ENCODE measurements at regions not wholly inside any gene's neighbourhood (a gene's known extent, or its start where the extent isn't known, plus 50 kb on each side); places are given as distances from the start of the nearest gene placed in this dataset.

DNA sequence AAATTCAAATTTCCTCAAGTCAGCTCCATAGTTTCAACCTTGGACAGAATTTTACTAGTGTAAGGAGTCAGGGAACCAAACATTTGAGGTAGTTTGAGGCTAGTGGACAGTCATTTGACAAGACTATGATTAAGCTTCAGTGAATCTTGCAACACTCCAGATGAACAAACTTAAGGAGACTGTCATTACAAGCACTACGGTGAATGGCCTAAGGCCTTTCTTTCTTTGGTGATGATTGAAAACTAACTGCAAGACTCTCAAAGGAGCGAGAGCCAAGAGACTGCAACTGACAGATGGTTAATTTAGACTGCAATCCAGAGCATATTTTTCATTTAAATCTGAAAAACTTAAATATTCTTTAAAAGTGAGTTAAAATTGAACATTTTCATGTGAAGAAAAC lies 272.3 kb upstream of the NECTIN3 start:
- 100% methylated on average over 2 of the region's 2 CpGs for WGBS (ENCODE audit: insufficient coverage)
- H3K4me1 ChIP-seq (ENCODE audit: control extremely low read depth in 1 of 4, control insufficient read depth in 4 of 4, insufficient read depth in 4 of 4, low read length in 3 of 4): no peaks in the 10 kb centered on the region
- no peak for DNase-seq
- H3K27ac ChIP-seq (ENCODE audit: insufficient read depth in 1 of 2, low read depth in 1 of 2, low read length in 2 of 2, poor library complexity in 1 of 2, severe bottlenecking in 2 of 2): no peak overlapping the region
- no peak overlapping the region for H3K4me3 ChIP-seq (ENCODE audit: control insufficient read depth in 1 of 7, extremely low read depth in 1 of 7, insufficient read depth in 4 of 7, low read depth in 2 of 7, low read length in 6 of 7)
- ChIA-PET CTCF (no interaction called here), POLR2A (no interaction called here)
- no peaks in the 10 kb centered on the region for H3K27me3 ChIP-seq (replicated peaks in 2 of 5; ENCODE audit: control insufficient read depth in 4 of 5, insufficient read depth in 5 of 5, low read length in 4 of 5)
- H3K36me3 ChIP-seq (ENCODE audit: control insufficient read depth in 4 of 4, insufficient read depth in 4 of 4, low read length in 3 of 4): no peaks in the 10 kb centered on the region
- H3K9me3 ChIP-seq (ENCODE audit: control extremely low read depth in 1 of 5, control insufficient read depth in 4 of 5, insufficient read depth in 2 of 5, low read depth in 1 of 5, low read length in 4 of 5): no peaks in the 10 kb centered on the region

DNA sequence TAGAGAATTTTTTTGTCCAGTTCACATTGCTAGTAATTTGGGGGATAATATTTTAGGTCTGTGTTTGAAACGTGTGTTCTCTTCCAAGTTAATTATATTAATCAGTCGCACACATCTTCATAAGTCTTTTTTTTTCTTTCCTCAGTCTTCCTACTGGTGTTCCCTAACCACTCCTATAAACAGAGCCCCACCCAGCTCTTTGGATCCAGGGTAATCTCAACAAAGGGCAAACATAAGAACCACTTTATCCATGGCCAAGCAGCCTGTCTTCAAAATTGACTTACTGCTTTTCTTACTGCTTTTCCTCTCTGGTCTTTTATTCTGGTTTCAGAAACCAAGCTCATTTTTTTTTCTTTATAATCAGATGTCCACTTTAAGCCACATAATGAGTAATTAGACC lies 266.8 kb upstream of the NECTIN3 start:
- no peak for DNase-seq
- WGBS (ENCODE audit: insufficient coverage): 100% methylated on average over 1 of the region's 2 CpGs
- Histone ChIP-seq H3K9me3 (ENCODE audit: control extremely low read depth in 1 of 5, control insufficient read depth in 4 of 5, insufficient read depth in 2 of 5, low read depth in 1 of 5, low read length in 4 of 5) (no peaks in the 10 kb centered on the region), H3K4me3 (ENCODE audit: control insufficient read depth in 1 of 7, extremely low read depth in 1 of 7, insufficient read depth in 4 of 7, low read depth in 2 of 7, low read length in 6 of 7) (no peak overlapping the region), H3K4me1 (ENCODE audit: control extremely low read depth in 1 of 4, control insufficient read depth in 4 of 4, insufficient read depth in 4 of 4, low read length in 3 of 4) (no peaks in the 10 kb centered on the region), H3K27me3 (replicated peaks in 2 of 5; ENCODE audit: control insufficient read depth in 4 of 5, insufficient read depth in 5 of 5, low read length in 4 of 5) (no peaks in the 10 kb centered on the region), H3K36me3 (ENCODE audit: control insufficient read depth in 4 of 4, insufficient read depth in 4 of 4, low read length in 3 of 4) (no peaks in the 10 kb centered on the region), H3K27ac (ENCODE audit: insufficient read depth in 1 of 2, low read depth in 1 of 2, low read length in 2 of 2, poor library complexity in 1 of 2, severe bottlenecking in 2 of 2) (no peak overlapping the region)
- ChIA-PET POLR2A (no interaction called here), CTCF (interaction anchor here (1.3 kb wide), 1 partner anchor 10 kb away, joined by 3 read pairs; no protein-coding TSS in a partner anchor)

DNA sequence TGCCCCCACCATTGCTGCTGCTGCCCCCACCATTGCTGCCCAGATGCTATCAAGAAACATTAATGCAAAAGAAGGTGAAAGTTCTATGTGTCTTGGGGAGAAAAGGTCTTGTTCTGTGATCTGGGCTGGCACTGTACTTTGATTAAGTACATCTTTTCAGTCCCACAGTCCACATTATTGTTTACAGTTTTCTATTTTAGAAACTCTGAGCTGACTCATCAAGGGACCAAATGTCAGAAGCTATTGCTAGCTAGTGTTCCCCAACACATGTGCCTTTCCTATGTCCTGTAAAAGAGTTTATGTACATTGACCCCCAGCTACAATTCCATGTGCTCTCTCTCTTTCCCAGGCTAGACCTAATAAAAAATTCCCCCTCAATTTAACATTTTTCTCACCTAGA lies 264.7 kb upstream of the NECTIN3 start:
- CTCF ChIA-PET: no interaction called here

DNA sequence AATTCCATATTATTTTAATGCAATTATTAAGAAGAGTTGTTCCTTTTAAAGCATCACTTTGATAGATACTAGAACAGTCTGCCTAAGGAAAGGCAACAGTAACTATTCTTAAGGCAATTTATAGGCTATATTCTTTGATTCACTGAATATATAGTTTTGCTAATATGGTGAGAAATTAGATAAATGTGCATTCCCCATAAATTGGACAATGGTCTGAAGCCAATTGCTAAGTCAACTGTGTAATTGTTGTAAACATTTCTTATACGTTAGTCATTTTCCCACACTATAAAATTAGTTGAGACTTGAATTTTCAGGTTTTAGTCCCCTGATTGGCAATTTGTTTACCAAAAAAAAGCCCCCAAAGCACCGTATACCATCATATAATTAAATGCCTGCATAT lies 263.0 kb upstream of the NECTIN3 start:
- Histone ChIP-seq H3K4me3 (ENCODE audit: control insufficient read depth in 1 of 7, extremely low read depth in 1 of 7, insufficient read depth in 4 of 7, low read depth in 2 of 7, low read length in 6 of 7) (no peak overlapping the region), H3K4me1 (ENCODE audit: control extremely low read depth in 1 of 4, control insufficient read depth in 4 of 4, insufficient read depth in 4 of 4, low read length in 3 of 4) (no peaks in the 10 kb centered on the region), H3K27ac (ENCODE audit: insufficient read depth in 1 of 2, low read depth in 1 of 2, low read length in 2 of 2, poor library complexity in 1 of 2, severe bottlenecking in 2 of 2) (no peak overlapping the region), H3K36me3 (ENCODE audit: control insufficient read depth in 4 of 4, insufficient read depth in 4 of 4, low read length in 3 of 4) (no peaks in the 10 kb centered on the region), H3K9me3 (ENCODE audit: control extremely low read depth in 1 of 5, control insufficient read depth in 4 of 5, insufficient read depth in 2 of 5, low read depth in 1 of 5, low read length in 4 of 5) (peaks cover 0 to 1% (median 0%) of the 10 kb centered on the region in 5 experiments), H3K27me3 (replicated peaks in 2 of 5; ENCODE audit: control insufficient read depth in 4 of 5, insufficient read depth in 5 of 5, low read length in 4 of 5) (no peaks in the 10 kb centered on the region)
- no peak for DNase-seq
- 80% methylated on average over 1 of the region's 2 CpGs for WGBS (ENCODE audit: insufficient coverage)
- POLR2A ChIA-PET: no interaction called here
- CTCF ChIA-PET: no interaction called here

More for the DNA sequence above, 264.7 kb upstream of the NECTIN3 start:
- Histone ChIP-seq H3K27ac (ENCODE audit: insufficient read depth in 1 of 2, low read depth in 1 of 2, low read length in 2 of 2, poor library complexity in 1 of 2, severe bottlenecking in 2 of 2) (no peak overlapping the region), H3K4me1 (ENCODE audit: control extremely low read depth in 1 of 4, control insufficient read depth in 4 of 4, insufficient read depth in 4 of 4, low read length in 3 of 4) (no peaks in the 10 kb centered on the region), H3K27me3 (replicated peaks in 2 of 5; ENCODE audit: control insufficient read depth in 4 of 5, insufficient read depth in 5 of 5, low read length in 4 of 5) (no peaks in the 10 kb centered on the region), H3K4me3 (ENCODE audit: control insufficient read depth in 1 of 7, extremely low read depth in 1 of 7, insufficient read depth in 4 of 7, low read depth in 2 of 7, low read length in 6 of 7) (no peak overlapping the region), H3K36me3 (ENCODE audit: control insufficient read depth in 4 of 4, insufficient read depth in 4 of 4, low read length in 3 of 4) (no peaks in the 10 kb centered on the region), H3K9me3 (ENCODE audit: control extremely low read depth in 1 of 5, control insufficient read depth in 4 of 5, insufficient read depth in 2 of 5, low read depth in 1 of 5, low read length in 4 of 5) (peaks cover 0 to 1% (median 0%) of the 10 kb centered on the region in 5 experiments)
- POLR2A ChIA-PET: no interaction called here
- no peak for DNase-seq

DNA sequence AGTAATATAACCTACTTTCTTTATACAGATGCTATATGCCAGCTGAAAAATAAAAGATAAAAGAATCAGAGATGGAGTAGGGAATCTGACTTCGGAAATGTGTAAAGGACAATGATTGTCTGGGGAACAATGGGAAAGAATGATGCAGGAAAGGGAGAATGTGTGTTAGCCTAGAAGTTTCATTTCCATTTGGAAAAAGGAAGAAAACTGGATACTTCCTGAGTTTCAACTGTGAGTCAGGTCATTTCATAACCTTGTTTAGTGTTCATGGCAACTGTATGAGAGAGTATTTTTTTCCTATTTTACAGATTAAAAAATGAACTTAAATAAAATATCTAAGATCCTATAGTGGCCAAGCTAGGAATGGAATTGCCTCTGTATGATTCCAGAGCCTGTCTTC lies 261.3 kb upstream of the NECTIN3 start:
- peaks cover 0 to 1% (median 0%) of the 10 kb centered on the region in 5 experiments for H3K9me3 ChIP-seq (ENCODE audit: control extremely low read depth in 1 of 5, control insufficient read depth in 4 of 5, insufficient read depth in 2 of 5, low read depth in 1 of 5, low read length in 4 of 5)
- 60% methylated on average over 1 of the region's 1 CpG for WGBS (ENCODE audit: insufficient coverage)
- no peaks in the 10 kb centered on the region for H3K36me3 ChIP-seq (ENCODE audit: control insufficient read depth in 4 of 4, insufficient read depth in 4 of 4, low read length in 3 of 4)
- ChIA-PET CTCF (interaction anchor here (0.6 kb wide), 1 partner anchor 272 kb away, joined by 3 read pairs; no protein-coding TSS in a partner anchor), POLR2A (no interaction called here)
- DNase-seq: no peak
- no peak overlapping the region for H3K27ac ChIP-seq (ENCODE audit: insufficient read depth in 1 of 2, low read depth in 1 of 2, low read length in 2 of 2, poor library complexity in 1 of 2, severe bottlenecking in 2 of 2)
- H3K27me3 ChIP-seq (replicated peaks in 2 of 5; ENCODE audit: control insufficient read depth in 4 of 5, insufficient read depth in 5 of 5, low read length in 4 of 5): no peaks in the 10 kb centered on the region
- H3K4me3 ChIP-seq (ENCODE audit: control insufficient read depth in 1 of 7, extremely low read depth in 1 of 7, insufficient read depth in 4 of 7, low read depth in 2 of 7, low read length in 6 of 7): no peak overlapping the region
- no peaks in the 10 kb centered on the region for H3K4me1 ChIP-seq (ENCODE audit: control extremely low read depth in 1 of 4, control insufficient read depth in 4 of 4, insufficient read depth in 4 of 4, low read length in 3 of 4)

DNA sequence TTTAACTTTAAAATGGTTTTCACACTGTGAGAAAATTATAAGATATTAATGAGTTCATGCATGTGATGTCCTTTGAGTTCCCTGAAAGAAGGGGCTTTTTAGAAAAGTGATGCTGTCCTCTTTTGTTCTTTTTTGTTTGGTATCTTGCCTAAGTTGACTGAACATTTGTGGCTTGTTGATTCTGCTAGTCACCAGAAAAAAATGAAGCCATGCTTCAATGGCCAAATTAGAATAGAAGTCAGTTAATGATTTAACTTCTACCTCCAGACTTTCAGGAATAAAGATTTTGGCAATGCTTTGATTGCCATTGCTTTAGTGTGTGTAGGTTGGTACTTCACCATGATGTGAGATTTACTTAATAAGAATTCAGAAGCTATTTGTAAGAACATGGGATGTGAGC lies 260.6 kb upstream of the NECTIN3 start:
- ChIA-PET POLR2A (no interaction called here), CTCF (no interaction called here)

DNA sequence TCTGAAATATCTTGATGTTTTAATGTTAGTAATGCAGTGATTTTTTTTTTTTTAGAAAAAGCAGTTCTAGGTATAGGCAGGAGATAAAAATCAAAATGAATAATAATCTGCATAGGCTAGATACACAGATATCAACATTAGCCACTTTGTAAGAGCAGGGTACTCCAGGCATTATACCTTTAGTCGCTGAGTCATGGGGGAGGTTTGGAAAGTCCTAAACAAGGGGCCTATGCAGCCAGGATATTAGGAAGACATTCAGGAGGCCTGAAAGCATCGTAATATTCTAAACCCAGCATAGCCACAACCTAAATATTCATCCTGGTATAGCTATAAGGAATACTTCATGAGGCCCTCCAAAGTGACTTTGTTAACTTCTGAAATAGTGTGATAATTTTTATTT lies 258.1 kb upstream of the NECTIN3 start:
- no peaks in the 10 kb centered on the region for H3K27me3 ChIP-seq (replicated peaks in 2 of 5; ENCODE audit: control insufficient read depth in 4 of 5, insufficient read depth in 5 of 5, low read length in 4 of 5)
- no peak overlapping the region for H3K27ac ChIP-seq (ENCODE audit: insufficient read depth in 1 of 2, low read depth in 1 of 2, low read length in 2 of 2, poor library complexity in 1 of 2, severe bottlenecking in 2 of 2)
- ChIA-PET POLR2A (no interaction called here), CTCF (interaction anchor here (1.2 kb wide), 1 partner anchor 13 kb away, joined by 4 read pairs; no protein-coding TSS in a partner anchor)
- H3K4me1 ChIP-seq (ENCODE audit: control extremely low read depth in 1 of 4, control insufficient read depth in 4 of 4, insufficient read depth in 4 of 4, low read length in 3 of 4): no peaks in the 10 kb centered on the region
- 100% methylated on average over 1 of the region's 2 CpGs for WGBS (ENCODE audit: insufficient coverage)
- H3K4me3 ChIP-seq (ENCODE audit: control insufficient read depth in 1 of 7, extremely low read depth in 1 of 7, insufficient read depth in 4 of 7, low read depth in 2 of 7, low read length in 6 of 7): no peak overlapping the region
- peaks cover 0 to 1% (median 0%) of the 10 kb centered on the region in 5 experiments for H3K9me3 ChIP-seq (ENCODE audit: control extremely low read depth in 1 of 5, control insufficient read depth in 4 of 5, insufficient read depth in 2 of 5, low read depth in 1 of 5, low read length in 4 of 5)
- no peaks in the 10 kb centered on the region for H3K36me3 ChIP-seq (ENCODE audit: control insufficient read depth in 4 of 4, insufficient read depth in 4 of 4, low read length in 3 of 4)
- DNase-seq: no peak

More for the DNA sequence above, 260.6 kb upstream of the NECTIN3 start:
- no peak for DNase-seq
- no peak overlapping the region for H3K27ac ChIP-seq (ENCODE audit: insufficient read depth in 1 of 2, low read depth in 1 of 2, low read length in 2 of 2, poor library complexity in 1 of 2, severe bottlenecking in 2 of 2)
- H3K27me3 ChIP-seq (replicated peaks in 2 of 5; ENCODE audit: control insufficient read depth in 4 of 5, insufficient read depth in 5 of 5, low read length in 4 of 5): no peaks in the 10 kb centered on the region
- H3K9me3 ChIP-seq (ENCODE audit: control extremely low read depth in 1 of 5, control insufficient read depth in 4 of 5, insufficient read depth in 2 of 5, low read depth in 1 of 5, low read length in 4 of 5): peaks cover 0 to 1% (median 0%) of the 10 kb centered on the region in 5 experiments
- H3K4me1 ChIP-seq (ENCODE audit: control extremely low read depth in 1 of 4, control insufficient read depth in 4 of 4, insufficient read depth in 4 of 4, low read length in 3 of 4): no peaks in the 10 kb centered on the region
- H3K36me3 ChIP-seq (ENCODE audit: control insufficient read depth in 4 of 4, insufficient read depth in 4 of 4, low read length in 3 of 4): no peaks in the 10 kb centered on the region
- no peak overlapping the region for H3K4me3 ChIP-seq (ENCODE audit: control insufficient read depth in 1 of 7, extremely low read depth in 1 of 7, insufficient read depth in 4 of 7, low read depth in 2 of 7, low read length in 6 of 7)

All from common myeloid progenitor, CD34-positive (primary cell).